GM18526 (cell line): ENCODE measurements at regions not wholly inside any gene's neighbourhood (a gene's known extent, or its start where the extent isn't known, plus 50 kb on each side); places are given as distances from the start of the nearest gene placed in this dataset.

Experiments used
- POLR2A ChIP-seq: IDR thresholded peaks from 3 replicates; pipeline ENCODE4 v1.6.1; 2011; ENCODE audit not compliant: insufficient read length; ENCODE audit errors: extremely low read depth

DNA sequence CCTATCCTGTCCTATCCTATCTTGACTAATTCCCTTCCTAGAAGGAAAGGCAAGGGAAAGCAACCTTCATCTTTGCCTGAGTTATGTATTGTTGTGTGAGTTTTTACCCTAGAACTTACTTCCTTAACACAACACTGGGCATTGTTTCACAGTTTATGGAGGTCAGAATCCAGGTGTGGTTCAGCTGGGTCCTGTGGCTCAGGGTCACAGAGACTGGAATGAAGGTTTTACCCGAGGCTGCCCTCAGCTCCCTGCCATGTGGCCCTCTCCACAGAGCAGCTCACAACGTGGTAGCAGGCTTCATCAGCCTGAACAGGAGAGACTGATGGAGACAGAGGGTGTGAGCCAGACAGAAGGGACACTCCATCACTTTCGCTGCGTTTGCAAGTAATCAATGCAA lies 140.5 kb downstream of the FCRL5 start:
- TF ChIP-seq POLR2A, result no peak

DNA sequence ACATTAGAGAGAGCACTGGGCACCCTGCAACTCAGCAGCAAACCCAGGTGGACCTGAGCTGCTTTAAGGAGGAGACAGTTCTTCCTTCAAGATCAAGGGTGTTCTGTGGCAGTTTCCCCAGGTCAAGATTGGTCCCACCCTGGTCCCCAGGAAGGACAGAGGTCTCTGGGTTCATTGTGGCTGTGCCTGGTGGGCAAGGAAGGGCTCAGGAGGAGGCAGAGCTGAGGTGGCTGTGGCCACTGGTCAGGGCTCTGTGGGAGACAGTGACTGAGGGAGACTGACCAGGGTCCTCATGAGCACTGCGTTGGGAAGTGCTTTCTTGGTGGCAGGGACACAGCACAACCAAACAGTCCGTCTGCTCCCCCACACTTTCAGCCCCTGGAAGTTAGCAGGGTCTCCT lies 141.3 kb downstream of the FCRL5 start:
- no peak for TF ChIP-seq POLR2A

DNA sequence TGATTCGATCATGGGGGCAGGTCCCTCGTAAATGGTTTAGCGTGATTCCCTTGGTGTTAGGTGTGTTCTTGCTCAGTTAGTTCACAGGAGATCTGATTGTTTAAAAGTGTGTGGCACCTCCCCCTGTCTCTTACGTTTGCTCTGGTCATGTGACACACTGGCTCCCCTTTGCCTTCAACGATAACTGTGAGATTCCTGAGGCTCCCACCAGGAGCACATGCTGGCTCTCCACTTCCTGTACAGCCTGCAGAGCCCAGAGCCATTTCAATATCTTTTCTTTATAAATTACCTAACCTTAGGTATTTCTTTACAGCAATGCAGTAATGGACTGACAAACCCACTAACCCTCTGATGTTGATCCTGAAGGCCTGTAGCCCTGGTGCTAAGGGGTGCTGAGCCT lies 141.9 kb downstream of the FCRL5 start:
- TF ChIP-seq POLR2A, result no peak

DNA sequence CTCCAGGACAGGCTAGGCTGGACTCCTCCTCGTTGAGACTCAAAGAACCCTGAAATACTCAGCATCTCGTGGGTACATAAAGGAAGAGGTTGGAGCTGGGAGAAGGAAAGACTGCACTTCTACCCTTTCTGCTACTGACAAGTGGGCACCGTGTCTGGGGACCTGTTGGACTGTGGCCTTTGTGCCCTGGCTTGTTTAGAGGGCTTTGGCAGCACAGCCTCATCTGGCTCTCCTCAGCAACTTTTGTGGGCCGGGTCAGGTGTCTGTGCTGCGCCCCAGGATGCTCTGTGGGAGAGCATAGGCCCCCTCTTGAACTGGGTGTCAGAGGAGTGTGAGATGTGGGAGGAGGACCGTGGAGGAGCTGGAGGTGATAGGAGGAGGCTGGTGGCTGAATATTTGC lies 142.4 kb downstream of the FCRL5 start:
- no peak for TF ChIP-seq POLR2A

DNA sequence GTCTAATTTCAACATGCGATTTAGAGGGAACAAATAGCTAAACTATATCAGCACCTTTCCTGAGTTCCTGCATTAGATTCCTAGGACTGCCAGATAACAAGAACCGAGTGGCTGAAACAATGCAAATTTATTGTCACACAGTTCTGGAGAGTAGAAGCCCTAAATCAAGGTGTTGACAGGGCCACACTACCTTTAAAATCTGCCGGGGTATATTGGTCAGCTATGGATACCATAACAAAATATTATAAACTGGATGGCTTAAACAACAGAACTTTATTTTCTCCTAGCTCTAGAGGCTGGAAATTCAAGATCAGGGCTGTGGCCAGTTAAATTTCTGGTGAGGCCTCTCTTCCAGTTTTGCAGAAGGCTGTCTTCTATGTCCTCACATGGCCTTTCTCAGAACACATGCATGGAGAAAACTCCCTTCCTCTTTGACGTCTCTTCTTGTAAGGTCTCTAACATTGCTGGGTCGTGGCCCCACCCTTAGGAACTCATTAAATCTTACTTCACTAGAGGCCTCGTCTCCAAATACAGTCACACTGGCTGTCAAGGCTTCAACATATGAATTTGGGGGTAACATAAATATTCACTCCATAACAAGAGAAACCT lies 144.3 kb downstream of the FCRL5 start:
- TF ChIP-seq POLR2A, result no peak

DNA sequence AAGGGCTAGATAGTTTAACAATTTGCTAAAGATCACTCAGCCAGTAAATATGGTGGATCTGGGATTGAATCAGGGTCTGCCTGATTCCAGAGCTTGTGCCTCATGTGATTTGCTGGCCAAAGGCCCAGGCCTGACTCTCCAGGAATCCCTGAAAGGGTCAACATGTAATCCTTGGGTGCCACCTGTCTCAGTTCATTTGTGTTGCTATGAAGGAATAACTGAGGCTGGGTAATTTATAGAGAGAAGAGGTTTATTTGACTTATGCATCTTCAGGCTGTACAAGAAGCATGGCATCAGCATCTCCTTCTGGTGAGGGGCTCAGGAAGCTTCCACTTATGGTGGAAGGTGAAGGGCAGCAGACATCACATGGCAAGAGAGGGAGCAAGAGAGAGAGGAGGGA lies 144.9 kb downstream of the FCRL5 start:
- no peak for TF ChIP-seq POLR2A

DNA sequence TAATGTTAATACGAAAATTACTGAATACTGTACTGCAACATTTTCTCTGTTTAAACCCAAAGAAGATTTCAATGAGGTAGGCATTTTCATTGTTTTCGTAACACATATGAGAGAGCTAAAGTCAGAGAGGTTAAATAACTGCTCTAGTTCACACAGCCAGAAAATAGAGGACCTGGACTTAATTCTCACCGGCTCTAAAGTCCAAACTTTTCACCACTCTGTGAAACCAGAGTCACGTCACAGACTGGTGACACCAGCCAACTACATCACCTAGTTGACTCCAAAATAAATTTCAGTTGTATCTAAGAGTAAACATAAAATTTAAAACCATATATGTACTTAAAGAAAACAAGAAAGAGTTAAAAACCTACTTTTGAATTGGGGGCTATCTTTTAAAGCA lies 146.7 kb downstream of the FCRL5 start:
- no peak for TF ChIP-seq POLR2A

DNA sequence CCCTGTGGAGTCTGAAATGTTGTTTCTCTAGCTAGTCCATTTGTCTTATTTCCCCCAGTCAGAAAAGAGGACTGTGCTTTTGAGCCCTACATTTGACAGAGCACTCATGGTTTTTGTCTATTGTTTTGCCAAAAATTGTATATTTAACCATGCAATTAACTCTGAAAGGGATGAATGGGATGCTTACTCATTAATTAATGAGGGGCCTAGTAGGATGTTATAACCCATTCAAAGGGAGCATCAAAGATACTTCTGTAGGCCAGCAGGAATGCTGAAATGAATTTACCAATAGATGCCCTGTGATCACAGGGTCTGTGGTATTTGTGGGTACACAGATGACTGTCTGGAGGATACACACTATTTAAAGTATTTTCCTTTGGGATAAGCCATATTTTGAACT lies 147.7 kb downstream of the FCRL5 start:
- TF ChIP-seq POLR2A, result no peak

DNA sequence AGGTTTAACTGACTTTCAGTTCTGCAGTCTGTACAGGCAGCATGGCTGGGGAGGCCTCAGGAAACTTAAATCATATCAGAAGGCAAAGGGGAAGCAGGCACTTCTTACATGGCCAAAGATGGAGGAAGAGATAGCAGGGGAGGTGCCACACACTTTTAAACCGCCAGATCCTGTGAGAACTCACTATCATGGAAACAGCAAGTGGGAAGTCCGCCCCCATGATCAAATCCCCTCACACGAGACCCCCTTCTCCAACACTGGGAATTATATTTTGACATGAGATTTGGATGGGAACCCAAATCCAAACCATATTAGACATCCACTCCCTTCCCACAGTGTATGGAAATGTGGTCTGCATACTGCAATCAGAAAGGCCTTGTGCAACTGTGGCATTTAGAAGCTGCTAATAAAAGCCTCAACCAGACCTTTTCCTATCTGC lies 148.2 kb downstream of the FCRL5 start:
- no peak for TF ChIP-seq POLR2A

DNA sequence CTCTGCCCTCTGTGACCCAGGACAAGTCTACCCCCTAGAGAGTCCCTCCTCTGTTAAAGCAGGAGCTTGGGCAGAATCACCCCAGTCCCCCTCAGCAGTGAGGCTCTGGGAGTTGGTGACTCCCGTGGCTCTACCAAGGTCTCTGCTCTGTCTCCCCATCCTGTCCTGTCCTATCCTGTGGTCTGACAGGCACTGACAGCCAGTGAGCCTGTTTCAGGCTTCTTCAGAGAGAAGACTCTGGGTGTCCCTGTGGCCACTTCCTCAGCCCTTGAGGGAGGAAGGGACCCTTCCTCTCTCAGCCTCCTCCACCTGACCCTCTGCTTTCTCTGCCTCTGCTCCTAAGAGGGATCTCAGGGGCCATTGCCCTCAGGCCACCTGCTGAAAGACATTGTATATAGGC lies 148.7 kb downstream of the FCRL5 start:
- TF ChIP-seq POLR2A, result no peak

DNA sequence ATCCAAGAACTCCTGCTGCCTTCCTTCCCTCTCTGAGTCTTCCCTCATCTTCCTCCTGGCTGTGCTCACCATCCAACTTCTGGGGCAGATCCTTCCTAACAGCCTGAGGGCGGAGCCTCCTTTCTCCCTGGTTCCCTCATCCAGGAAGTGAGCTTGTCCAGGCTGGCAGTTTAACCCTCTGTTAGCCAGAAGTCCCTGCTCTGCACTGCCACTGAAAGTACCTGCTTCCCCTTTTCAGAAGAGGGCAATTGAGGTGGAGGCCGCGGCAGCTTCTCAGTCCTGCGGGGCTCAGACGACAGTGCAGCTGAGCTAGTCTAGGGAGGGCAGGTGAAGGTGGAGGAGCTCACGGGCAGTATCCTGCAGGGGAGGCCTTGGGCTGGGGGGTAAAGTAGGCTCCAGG lies 149.1 kb downstream of the FCRL5 start:
- TF ChIP-seq POLR2A, result no peak

DNA sequence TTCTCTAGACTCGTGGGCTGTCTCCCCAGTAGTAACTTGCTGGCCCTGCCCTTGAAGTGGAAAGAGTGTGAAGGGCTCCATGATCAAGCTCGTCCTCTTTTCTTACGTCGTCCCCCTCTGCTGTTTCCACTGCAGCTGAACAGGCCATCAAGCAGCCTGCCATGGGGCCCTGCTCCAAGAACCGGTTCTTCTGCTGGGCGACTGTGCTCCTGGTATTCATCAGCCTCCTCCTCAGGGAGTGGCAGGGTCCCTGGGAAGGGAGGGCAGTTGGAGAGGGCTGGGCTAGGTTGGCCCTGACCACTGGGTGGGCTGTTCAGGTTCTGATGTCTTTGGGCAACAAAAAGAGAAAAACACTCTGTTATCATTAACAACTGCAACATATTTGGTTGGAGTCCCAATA lies 151.5 kb downstream of the FCRL5 start:
- TF ChIP-seq POLR2A, result no peak

DNA sequence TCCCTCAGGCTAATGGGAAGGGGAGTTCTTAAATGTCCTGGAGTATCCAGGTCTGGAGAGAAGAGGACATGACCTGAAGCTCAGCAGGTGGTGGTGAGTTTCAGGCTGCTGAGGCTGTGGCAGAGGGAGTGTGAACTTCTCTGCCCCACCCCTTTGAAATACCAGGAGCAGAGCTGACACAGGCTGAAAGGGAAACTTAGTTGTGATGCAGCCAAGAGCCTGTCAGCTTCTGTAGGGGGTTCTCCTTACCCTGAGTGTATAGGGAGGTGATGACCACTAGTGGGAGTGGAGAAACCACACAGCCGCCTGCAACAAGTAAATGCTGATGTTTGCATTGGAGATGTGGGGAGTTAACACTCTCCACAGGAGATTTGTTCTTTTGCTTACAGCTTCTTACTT lies 152.3 kb downstream of the FCRL5 start:
- no peak for TF ChIP-seq POLR2A

DNA sequence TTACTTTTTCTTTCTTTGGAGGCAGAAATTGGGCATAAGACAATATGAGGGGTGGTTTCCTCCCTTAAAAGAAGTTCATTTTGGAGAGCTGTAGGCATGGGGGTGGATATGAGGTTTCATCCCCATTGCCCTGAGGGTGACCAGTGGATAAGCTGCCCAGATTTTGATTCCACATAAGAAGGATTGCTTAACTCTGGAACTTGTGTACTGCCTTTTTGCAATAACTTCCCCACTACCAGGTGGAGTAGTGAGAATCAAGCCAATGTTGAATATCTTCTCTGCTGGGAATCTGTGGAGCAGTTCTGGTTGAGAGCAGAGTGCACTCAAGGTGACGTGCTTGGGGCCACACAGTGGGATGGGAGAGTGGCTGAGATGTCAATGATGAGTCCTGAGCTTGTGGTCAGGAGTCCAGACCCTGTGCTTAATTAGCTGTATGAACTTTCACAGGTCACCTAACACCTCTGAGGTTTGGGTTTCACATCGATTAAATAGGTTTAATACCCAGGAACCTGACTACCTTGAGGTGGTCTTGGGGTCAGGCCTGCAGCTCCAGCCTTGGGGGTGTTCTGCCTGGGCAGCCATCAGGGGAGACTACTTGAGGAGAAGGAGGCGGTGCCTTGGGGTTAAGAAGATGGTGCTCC lies 152.9 kb downstream of the FCRL5 start:
- TF ChIP-seq POLR2A, result no peak

DNA sequence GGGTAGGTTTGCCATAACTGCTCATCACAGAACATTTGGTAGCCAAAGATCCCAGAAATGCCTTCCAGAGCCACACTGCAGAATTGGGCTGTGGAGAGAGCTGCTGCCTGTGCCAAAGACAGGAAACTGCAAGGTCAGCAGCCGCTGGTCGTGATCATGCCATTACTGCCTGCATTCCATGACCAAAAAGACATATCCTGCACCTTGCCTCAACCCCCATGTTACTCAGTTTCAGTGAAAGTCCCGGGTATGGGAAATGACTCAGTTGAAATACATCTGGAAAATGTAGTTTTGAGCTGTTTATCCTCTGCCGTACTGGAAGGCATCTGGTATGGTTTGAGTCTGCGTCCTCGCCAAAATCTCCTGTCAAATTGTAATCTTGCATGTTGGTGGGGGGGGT lies 161.7 kb downstream of the FCRL5 start:
- TF ChIP-seq POLR2A, result no peak

DNA sequence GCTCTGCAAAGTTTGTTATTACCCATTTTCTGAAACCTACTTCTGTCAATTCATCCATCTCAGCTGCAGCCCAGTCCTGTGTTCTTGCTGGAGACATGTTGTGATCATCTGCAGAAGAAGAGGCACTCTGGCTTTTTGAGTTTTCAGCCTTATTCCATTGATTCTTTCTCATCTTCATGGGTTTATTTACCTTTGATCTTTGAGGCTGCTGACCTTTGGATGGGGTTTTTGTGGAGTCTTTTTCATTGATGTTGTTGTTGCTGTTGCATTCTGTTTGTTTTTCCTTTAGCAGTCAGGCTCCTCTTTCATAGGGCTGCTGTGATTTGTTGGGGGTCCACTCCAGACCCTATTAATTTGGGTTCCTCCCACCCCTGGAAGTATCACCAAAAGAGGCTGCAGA lies 164.3 kb downstream of the FCRL5 start:
- no peak for TF ChIP-seq POLR2A

DNA sequence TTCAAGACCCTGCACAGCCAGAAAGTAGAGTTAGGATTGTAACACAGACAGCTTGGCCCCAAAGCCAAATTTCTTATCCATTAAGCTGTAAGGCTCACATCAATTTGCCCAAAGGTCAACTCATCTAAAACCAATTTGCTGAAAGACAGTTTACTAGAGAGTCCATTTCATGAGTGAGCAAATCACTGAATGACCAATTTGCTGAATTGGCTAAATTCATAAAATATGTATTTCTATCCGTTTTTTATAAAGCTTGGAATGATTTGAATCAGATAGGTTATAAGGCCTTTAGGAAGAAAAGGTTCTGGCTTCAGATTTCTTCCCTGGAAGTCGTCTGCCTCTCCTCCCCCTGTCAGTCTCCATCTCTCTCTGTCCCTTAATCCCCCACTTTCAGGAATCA lies 168.1 kb downstream of the FCRL5 start:
- TF ChIP-seq POLR2A, result no peak

DNA sequence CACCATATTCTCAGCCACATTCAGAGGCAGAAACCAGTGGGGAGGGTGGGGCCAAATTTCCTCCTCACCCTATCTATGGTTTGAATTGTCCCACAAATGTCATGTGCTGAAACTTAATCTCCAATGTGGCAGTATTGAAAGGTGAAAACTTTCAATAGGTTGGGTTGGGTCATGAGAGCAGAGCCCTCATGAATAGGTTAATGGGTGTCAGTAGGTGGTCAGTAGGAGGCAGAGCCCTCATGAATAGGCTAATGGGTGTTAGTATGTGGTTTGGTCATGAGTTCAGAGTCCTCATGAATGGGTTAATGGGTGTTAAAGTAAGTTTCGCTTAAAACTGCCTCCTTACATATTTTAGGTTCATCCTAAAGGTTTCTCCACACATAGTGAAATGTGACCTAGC lies 170.0 kb downstream of the FCRL5 start:
- no peak for TF ChIP-seq POLR2A

DNA sequence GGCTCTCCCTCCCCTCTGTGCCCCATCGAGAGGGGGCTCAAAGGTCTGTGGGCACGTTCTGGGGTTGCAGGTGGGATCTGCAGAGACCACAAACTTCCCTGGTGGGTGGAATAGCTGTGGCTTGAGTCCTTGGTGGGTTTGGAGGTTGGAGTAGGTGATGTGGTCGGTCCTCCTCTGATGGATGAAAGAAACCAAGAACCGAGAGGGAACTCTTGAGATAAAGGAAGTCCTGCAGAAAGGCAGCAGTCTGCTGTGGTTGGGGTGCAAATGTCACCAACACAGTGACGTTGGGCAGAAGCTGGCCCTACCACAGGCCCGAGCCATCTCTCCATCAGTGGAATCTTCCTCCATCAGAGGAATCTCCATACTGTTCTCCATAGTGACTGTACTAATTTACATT lies 171.8 kb downstream of the FCRL5 start:
- TF ChIP-seq POLR2A, result no peak
